ENCODE measurements at regions not wholly inside any gene's neighbourhood (a gene's known extent, or its start where the extent isn't known, plus 50 kb on each side); places are given as distances from the start of the nearest gene placed in this dataset.

DNA sequence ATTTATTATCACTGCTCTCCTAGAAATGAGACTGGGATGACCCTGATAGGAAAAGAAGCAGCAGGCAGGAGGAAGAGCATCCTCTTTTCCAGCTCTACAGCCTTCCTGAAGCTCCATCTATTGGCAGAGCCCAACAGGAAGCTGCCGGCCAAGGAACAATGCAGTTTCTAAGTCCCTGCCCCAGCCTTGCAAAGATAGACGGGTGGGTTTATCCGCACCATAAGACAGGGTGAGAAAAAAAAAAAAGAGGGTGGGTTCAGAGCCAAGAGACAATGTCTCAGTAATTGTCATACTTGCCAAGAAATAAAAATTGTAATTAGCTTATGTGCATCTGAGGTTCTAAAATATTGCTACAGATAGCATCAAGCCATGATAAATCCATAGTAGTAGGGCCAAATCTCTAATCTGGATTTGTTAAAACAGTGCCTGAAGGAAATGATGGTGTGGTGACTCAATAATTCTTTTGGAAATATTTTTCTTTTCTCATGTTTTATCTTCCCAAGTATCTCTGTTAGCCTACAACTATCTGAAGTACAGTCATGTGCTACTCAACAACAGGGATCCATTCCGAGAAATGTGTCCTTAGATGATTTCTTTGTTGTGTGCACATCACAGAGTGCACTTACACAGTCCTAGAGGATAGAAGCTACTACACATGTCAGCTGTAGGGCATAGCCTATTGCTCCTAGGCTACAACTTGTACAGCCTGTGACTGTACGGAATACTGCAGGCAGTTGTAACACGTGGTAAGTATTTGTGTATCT lies 242.9 kb upstream of the CXCL12 start:
- DNase-seq, result no peak

DNA sequence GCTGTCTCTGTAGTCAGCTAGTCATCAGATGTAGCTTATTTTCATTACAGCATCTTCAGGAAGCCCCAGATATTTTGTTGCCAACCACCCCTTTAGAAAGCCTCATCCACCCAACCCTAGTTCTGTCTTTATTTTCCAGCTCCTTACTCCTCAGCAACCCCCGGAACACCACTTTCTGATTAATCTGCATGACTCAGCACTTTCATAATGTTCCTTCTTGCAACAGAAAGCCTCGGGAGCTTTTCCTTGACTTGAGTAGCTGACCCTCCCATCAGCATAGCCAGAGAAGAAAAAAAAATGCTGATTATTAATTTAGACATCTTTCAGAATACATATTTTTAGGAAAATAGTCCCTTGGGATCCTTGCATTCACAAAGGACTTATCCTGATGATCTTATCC lies 244.0 kb upstream of the CXCL12 start:
- no peak for DNase-seq

DNA sequence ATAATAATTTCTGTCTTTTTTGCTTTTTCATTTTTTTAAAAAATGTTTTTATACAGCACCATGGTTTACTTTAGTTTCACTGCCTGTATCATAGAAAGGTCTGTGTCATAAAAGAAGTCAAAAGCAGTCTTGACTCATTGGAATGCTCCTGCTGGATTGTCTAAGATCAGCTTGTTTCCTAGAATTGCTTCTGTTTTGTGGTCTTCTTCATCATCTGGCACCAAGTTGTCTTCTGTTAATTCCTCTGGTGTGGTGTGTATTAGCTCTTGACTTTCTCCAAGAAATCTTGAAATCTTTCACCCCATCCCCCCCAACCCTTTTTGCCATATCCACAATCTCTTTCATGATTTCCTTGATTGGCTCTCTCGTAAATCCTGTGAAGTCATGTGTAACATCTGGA lies 250.3 kb upstream of the CXCL12 start:
- DNase-seq, result no peak

DNA sequence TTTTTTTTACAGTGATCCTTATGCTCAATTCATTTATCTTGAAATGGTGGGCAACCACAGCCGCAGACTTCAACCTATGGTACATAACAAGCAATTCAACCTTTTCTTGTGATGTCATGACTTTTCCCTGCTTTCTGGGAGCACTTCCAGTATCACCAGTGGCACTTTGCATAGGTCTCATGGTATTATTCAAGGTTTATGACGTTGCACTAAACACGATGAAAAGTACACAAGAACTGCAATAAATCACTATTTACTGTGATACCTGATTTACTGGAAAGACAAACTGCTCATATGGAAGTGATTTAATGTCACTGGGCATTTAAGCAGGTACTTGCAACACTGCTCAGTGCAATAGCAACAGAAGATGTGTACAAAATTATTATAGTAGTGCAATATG lies 251.7 kb upstream of the CXCL12 start:
- DNase-seq, result no peak

DNA sequence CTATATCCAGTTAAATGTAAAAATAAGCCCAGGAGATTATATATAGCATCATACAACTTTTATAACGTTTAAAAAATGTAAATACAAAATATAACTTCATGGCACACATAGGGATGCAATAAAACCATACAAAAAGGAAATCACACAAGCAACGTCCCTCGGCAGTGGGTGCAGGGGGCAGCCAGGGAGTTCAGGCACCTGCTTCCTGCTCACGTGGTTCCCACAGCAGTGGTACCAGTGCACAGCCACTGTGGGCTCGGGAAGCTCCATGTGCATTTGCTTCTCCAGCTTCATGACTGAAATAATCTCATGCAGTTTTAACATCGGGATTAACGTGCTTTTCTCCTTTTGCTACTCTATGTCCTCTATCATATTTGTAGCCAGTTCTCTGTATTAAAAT lies 255.5 kb upstream of the CXCL12 start:
- no peak for DNase-seq

DNA sequence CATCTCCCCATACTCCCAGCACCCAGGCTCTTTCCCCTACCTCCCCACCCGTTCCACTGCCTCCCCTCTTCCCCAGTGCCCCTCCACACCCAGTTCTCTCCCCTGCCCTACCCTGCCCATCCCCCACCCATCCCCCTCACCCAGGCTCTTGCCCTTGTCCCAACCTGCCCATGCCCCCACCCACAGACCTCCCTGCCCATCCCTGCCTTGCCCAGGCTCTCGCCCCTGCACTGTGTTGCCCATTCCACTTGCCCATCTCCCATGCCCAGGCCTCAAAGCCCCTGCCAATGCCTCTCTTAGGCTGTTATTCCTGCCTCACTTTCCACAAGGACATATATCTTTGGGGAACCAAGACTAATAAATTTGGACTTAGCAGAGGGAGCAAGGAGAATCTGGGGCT lies 262.6 kb upstream of the CXCL12 start:
- DNase-seq, result no peak

DNA sequence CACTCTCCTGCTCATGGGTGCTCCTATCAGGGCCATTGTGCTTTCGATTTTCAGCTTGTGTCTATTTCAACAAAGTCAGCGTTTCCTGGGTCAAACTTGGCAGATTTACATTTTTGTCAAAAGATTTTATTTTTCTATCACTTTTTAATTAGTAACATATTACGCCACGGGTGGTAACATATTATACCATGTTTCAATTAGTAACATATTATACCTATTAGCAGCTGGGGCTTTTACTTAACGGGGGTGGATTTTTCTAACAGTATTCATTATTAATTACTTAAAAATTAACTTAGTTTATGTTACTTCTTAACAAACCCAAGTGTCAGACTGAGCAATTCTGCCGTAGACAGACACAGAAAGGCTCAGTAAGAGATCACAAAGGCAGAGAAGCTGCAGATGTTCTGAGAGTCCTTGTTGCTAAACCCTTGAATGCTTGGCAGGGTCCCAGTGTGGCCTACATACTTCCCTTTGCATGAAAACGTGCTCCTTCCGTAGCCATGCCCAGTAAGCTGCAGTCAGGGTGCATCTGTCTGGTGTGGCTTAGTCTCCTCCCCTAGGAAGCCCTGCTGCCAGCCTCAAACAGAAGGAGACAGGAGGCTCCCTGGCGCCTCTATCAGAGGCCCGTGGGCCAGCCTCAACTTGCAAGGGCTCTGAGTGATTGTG lies 263.1 kb upstream of the CXCL12 start:
- no peak for DNase-seq

DNA sequence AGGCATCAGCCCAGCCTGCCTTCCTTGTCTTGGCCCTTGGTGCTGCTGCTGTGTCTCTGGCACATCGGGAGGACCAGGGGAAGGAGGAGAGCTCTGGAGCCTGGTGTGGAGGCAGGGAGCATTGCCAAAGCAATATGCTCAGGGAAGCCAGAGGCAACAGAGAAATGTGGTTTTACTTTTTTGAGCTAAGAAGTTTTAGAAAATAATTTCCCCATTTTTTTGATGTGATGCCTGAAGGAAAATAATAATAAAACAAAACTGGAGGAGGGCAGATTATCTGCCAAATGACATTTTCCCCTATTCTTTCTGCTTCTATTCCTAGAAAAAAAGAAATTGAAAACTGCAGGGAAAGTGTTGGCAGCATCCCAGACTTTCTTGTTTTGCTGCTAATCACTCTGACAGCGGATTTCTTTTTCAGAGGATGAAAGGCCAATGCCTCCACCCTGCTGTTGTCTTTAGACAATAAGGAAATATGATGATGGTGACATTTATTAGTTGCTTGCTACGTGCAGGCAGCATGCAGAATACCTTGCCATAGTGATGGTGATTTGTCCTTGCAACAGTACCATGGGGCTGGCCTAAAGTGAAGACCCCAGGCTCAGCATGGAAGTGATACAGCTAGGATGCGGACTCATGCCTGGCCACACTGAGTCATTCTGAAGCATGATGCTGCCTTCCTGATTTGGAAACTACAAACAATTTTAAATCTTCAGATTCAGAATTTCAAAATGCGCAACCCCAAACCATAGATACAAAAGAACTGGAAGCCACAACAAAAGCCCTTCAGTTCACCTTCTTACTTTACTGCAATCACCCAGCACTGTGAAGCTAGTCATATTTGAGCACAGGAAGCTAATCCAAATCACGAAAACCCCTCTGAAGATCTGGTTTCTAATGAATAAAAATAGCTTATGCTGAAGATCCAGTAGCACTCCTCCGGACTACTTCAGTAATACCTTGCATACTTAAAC lies 260.2 kb upstream of the TMEM72 start:
- DNase-seq, result no peak

DNA sequence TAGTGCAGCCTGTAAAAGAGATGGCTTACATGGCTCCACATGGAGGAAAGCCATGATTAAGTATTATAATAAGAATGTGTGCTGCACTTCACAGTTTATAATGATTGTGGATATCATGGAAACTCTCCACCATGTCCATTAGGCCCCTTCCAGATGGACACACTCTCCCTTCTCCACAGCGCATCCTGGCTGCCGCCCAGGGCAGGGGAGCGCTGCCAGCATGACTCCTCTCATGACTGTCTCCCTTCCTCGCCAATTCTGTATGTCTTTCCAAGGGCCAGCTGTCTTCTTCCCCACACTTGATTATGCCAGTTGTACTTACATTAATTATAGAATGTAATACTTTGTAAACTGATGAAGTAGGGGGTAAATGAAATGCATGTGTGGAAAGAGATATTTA lies 259.3 kb upstream of the TMEM72 start:
- no peak for DNase-seq

DNA sequence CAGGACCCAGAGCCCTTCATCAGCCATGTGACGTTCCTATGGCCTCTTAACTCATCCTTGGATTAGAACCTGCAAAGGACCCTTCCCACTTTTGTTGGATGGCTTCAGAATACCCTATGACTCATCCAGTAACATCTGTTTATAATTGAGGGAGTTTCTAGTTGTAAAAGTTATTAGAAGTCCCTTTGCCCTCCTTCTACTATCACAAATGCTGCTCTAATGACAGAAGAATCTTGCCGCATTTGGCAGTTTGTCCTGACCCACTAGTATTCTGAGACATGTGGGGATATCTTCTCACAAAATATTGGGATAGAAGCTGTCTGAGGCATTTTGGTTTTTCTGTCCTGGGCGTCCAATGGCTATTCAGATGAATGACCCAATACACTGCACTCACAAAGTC lies 251.8 kb upstream of the TMEM72 start:
- no peak for DNase-seq

DNA sequence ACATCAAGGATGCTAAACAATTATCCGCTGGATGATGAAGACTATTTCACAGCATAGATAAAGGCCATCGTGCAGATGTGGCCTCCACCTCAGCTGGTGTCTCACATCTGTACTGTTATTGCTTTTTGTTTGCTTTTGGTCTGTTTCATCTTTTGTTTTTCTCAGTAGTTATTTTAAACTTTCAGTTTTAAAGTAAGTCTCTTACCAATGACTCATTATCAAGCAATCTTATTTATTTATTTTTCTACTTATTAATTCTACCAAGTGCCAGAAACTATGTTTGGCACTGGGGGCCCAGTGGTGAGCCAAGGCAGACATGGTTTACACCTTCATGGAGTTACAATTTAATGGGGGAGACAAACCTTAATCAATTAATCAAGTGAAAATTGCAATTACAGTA lies 250.9 kb upstream of the TMEM72 start:
- no peak for DNase-seq

DNA sequence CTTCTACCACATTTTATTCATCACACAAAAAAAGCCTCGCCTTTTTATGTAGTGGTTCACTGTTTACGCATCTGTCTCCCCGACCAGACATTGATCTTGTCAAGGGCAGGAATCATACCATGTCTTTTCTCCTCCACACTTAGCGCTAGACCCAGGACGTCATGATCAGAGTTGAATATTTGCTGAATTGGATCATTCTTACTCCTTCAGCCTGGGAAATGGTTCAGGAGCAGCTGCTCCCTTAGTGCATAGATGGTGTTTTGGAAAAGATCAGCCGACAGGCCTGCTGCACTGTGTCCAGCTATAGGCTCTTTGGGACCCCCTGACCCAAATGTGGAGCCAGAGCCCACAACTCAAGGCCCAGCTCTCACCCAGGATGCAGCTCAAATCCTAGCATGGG lies 249.1 kb upstream of the TMEM72 start:
- no peak for DNase-seq

DNA sequence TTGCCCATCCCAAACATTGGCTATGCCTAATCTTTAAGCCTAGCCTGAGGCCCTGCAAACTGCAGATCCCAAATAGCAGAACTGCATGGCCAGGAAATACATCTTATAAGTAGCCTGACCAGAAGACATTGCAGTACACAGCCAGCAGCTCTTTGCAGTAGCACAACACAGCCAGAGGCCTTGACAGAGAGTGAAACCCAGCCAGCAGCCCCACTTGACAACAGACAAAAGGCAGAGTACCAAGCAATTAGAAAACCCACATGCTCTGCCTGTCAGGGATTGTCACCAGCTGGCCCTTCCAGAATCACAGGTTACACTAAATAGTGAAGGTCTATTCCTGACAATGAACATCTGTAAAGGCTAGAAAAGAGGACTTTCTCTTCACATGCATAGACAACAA lies 242.8 kb upstream of the TMEM72 start:
- DNase-seq, result no peak

DNA sequence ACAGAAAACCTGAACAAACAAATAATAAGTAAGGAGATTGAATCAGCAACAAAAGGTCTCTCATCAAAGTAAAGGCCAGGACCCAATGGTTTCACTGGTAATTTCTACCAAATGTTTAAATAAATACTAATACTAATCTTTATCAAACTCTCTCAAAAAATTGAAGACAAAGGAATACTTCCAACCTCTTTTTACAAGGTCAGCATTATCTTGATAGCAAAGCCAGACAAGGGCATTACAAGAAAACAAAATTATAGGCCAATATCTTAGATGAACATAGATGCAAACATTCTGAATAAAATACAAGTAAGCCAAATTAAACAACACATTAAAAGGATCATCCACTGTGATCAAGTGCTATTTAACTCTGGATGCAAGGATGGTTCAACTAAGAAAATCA lies 239.8 kb upstream of the TMEM72 start:
- DNase-seq, result no peak

DNA sequence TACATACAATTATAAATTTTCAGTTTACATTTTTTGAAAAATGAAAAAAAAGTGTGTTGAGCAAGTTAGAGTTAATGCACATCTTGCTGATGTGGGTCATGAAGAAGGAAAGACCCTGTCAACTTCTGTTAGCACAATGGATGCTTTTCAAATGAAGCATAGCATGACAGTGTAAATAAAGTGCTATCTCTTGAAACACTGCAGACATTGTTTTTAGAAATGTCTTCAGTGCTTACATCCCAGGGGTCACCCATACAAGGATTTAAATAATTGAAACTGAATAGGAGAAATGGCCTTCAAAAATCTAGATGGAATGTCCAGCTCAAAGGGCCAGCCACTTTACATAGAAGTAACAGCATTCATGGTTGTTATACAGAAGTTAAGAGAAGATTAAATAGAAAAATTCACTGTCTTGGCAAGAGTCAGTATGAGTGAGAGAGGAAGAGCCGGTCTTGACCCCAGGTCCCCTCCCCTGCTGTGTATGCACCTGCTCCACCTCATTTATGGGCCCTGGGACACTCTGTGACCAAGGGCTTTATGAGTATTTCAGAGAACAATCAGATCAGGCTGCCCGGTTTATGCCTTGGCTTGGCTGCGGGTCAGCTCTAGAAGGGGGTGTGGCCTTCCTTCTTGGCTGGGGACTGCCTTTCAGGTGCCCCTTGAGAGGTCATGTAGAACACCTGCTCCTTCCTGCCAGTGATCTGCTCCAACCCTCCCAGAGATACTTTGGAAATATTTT lies 237.7 kb upstream of the TMEM72 start:
- DNase-seq, result no peak

DNA sequence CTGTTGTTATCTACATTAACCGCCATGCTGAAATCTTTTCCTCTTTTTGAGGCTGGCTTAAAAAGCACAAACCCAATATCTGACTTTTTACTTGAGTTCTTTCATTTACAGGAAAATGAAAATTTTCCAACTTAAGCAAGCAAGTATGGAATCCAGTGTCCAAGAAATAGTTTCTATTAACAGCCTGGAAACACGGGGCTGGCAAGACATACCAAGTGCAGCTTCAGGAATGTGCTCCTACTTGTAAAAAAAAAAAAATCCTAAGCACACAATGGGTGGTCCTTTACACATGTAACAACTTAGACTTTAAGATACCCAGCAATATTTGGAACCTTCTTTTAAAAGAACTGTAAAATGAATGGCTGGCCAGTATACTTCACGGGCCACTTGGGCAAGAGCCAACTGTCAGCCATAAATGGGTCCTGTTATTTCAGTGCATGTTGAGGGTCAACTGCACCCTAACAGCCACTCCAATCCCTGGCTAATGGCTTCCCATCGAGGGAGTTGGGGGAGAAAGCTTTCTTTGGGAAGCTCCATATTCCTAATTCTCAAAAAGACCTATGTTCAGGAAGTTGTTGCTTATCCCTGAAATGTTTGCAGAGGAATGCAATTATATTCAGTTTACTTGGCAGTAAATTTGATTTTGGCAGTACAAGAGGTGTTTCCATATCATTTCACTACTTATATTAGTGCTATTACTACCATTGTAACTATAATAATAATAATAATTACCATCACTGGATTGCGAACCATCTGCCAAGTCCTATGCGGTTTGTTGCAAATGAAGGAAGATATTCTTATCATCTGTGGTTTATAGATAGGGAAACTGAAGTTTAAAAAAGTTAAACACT lies 236.4 kb upstream of the TMEM72 start:
- no peak for DNase-seq

DNA sequence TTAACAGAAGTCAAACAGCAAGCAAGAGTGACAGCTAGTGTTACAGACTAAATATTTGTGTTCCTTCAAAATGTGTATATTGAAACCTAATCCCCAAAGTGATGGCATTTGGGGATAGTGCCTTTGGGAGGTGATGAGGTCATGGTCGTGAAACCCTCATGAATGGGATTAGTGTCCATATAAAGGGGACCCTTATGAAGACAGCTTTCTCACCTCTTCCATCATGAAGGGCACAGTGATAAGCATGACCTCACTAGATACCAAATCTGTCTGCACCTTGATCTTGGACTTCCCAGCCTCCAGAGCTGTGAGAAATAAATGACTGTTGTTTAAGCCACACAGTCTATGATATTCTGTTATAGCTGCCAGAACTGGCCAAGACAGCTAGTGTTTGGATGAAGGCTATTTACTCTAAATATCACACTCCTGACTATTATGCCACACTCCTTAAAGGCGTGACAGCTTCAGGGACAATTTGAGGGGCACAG lies 235.7 kb upstream of the TMEM72 start:
- no peak for DNase-seq

DNA sequence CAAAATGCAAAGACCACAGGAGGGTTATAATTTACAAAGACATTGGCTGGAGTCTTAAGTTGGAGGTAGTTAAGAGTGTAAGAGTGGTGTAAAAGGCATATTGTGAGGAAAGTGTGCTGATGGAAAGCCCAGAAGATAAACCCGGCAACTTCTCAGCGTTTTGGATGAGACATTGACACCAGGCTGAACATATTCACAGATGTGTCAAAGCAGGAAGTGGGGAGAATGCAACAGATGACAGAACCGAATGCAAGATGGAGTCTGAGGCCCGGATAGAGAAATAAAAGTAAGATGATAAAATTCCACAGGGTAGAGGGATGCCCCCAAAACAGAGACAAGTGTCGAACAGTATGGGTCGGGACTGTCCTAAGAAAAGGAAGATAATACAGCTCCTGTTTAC lies 230.4 kb upstream of the TMEM72 start:
- DNase-seq, result no peak

DNA sequence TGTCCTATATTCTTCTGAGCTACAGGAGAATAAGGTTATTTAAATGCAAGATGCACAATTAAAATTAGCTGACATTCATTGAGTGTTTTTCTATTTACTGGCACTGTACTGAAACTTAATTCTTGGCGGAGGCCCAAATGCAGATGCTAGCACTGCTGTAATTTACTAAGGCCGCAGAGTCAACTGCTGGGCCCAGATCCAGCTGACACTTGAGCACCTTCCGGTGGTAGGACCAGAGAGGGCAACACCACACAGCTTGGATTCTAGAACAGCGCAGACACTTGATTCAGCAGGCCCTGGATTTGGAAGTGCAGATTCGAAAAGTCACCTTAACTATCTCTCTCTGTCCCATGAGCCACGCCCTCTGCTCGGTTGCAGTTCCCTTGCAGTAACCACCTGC lies 228.6 kb upstream of the TMEM72 start:
- no peak for DNase-seq

DNA sequence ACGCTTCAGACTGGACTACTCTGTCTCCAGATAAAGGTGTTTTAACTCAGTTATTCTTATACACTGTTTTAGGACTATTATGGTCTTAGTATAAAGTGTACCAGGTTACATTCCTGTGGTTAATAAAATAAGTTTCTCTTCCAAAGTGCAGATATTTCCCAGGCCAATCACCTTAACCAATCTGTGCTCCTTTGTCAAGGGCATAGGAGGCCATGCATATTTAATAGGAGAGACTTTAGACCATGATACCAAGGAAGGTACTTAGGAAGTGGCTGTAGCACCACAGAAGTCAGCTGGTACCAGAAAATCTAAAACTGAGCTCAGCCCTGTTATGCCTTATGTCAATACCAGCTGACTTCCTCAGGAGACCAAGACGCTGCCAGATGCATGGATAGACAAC lies 226.5 kb upstream of the TMEM72 start:
- DNase-seq, result no peak

DNA sequence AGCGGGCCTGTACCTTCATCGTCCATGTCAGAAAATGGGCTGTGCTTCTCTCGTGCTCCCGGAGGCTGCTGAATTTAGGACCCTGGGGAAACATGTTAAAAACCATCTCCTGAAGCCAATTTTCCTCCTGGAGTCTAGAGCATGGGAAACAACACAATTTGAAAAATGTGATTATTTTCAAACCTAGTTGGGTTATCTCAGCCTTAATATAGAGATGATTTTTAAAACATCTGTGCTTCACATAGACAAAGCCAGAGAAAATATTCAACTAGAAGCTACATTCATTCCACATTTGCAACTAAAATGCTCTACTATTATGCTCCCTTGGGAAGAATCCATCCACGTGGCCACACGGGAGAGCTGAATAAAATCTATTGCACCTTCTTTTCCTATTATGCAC lies 225.9 kb upstream of the TMEM72 start:
- no peak for DNase-seq

DNA sequence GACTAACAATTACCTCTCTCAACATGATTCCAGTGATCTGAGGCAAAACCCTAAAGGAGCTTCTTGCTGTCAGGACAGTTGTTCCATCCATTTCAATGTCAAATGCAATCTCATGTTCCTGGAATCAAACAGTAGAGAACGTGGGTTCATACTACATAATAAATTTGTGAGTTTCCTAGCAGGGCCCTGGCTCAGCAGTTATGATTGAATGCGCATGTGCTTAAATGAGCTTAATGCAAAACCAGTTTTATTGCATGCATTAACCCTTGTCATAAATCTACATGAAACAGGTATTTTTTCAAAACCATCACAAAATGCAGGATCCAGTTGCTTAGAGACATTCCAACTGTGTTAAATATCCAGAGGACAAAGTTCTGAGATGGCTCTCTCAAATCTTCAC lies 225.4 kb upstream of the TMEM72 start:
- DNase-seq, result no peak

All from stimulated activated CD8-positive, alpha-beta memory T cell treated with anti-CD3 and anti-CD28 coated beads, Interleukin-4, amount 100 ng/mL, for 48 hours (primary cell).